ENCODE measurements at regions not wholly inside any gene's neighbourhood (a gene's known extent, or its start where the extent isn't known, plus 50 kb on each side); places are given as distances from the start of the nearest gene placed in this dataset.
"Not testable (repeated sequence)": the region's sequence is repeated elsewhere in the genome, so short reads cannot be mapped to it uniquely, and the experiment has no call there.

DNA sequence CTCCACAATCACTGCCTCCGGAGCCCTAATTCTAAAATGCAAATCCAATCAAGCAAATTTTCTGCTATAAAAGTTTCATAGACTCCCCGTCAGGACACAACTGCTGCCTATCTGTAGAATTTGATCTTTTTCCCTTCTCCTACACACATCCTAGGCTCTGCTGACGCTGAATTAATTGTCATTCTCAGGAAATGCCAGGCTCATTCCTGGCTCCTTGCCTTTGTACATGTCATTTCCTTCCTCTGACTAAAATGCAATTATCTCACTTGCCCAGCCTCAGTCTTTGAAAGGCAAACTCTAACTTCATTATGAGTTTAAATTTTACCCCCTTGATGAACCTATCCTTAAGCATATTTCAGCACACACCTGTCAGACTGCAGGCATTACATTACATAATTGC, 844.9 kb upstream of the CRIM1 start:
- no peak for DNase-seq

DNA sequence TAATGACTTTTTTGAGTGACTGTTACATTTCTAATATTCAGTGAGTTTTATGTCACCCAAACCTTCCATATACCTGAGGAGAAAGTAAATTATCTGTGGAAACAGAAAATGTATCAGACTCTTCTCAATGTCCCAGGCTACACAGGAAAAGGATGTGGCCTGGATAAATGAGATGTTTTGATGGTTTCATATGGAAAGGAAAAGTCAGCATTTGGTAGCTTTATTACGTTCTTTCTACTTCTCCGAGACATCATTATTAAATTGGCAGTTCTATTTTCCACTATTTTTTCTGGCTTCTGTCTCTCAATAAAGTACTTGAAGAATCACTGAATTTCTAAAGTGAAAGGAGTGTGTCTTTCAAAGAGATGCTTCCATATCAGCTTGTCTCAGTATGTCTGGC, 847.0 kb upstream of the CRIM1 start:
- no peak for DNase-seq

DNA sequence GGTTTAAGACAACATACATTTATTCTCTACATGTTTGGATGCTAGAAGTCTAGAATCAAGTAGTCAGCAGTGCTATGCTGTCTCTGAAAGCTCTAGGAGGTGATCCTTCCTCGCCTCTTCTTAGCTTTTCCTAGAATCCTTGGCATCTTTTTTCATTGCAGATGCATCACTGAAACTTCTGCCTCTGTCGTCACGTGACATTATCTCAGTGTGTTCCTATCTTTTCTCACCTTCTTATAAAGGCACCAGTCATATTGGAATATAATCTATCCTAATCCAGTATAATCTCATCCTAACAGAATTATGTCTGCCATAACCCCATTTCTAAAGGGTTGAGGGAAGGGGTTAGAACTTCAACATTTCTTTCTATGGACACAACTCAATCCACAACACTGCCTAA, 851.2 kb upstream of the CRIM1 start:
- no peak for DNase-seq

DNA sequence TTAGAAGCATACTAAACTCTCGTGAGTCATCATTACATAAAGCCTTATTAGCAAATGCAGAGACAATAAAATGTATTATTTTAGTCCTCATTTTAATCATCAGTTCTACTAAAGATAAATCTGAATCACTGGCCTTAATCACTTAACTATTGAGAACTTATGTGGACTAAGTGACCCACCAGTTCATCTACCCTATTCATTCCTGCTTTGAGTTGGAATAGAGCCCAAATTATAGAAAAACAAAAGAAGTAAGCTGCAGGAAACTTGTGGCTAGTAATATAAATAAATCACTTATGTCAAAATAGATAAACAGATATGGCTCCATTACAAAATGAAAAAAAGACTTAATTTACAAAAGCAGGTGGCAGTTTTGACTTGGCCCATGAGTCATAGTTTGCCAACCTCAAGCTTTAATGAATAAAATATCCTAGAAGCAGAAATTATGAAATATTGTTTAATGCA, 851.8 kb upstream of the CRIM1 start:
- no peak for DNase-seq

DNA sequence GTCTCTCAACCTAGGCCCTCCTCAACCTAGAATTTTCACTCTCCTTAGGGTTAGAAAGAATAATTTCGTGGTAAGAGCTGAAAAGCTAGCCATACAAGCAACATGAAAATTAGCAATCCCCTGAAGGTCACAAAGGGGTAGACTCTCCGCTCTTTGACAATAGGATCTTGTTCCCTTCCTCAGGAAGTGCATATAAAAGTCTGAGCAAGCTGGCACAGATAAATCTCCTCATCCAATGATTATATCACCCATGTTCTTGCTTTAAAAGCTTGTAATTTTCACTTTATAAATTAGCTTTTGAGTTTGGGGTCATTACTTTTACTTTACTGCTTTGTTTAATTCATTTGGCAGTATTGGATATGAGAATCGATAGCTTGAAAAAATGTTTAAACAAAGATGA, 852.3 kb upstream of the CRIM1 start:
- DNase-seq, result no peak

DNA sequence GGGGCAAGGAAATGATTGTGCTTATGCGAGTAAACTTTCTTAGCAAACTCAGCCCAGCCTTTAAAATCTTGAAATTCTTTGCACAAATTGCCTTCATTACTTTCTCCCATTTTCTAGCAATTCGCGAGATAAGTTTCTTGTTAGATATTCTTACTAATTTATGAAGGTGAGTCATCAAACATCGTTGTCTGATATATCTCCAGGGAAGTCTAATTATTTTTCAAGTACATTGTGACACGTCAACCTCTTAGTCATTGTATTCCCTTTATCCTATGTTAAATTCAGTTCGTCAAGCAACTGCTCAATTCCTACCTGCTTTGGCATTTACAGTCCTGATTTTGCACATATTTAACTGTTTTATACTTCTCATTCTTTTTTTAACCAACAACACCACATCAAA, 854.5 kb upstream of the CRIM1 start:
- no peak for DNase-seq

DNA sequence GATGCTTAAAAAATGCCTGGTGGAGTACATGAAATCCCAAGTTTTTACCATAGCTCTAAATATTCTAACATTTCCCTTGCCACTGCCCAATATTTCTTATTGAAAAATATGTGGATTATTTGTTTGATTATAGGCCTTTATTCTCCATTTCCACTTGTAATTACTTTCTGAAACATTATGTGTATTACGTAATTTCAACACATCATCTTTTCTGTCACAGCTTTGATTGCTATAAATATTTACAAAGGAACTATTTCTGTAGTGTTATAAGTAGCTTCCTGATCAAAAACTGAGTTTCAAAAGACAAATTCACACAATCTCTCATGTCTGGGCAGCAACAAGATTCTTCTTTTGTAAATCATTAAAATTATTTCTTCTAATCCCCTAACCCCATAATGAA, 859.6 kb upstream of the CRIM1 start:
- DNase-seq, result no peak

DNA sequence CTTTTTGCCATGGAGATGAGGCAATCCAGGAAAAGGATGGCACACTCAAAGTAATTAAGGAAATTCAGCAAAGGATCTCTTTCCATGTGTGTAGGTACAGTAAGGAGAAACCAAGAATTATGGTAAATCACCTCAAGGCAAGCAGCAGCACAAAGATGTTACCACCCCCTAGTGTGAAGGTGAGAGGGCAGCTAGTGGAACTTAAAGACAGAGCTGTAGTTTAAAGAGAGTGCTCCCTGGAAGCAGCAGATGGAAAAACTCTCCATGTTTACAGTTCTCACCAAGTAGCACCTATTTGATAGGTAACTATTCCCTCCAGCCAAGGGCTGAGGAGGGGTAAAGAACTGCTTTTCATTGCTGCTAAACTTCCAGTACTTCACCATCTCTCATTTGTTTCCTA, 860.4 kb upstream of the CRIM1 start:
- DNase-seq, result no peak

DNA sequence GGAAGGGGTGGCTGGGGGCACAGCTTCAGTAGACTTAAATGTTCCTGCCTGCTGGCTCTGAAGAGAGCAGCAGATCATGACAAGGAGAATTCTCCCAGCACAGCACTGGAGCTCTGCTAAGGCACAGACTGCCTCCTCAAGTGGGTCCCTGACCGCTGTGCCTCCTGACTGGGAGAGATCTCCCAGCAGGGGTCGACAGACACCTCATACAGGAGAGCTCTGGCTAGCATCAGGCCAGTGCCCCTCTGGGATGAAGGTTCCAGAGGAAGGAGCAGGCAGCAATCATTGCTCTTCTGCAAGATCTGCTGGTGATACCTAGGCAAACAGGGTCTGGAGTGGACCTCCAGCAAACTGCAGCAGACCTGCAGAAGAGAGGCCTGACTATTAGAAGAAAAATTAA, 877.5 kb upstream of the CRIM1 start:
- DNase-seq, result not testable (repeated sequence)

DNA sequence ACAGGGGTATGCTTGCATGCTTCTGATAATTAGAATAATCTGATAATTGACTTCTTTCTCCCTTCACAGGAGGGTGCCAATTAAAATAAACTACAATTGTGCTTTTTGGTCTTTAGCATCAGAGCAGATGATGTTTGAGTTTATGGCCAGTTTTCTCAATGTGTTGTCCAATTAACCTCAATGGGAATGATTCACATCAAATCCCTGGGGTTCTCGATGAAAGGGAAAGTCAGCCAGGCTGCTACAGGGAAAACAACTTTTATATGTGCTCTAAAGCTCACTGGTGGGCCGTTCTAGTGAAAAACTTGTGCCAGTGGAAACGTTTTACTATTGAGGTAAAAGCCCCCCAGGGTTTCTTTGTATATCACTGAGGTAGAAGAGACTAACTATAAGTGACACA, 887.3 kb upstream of the CRIM1 start:
- DNase-seq, result peak; percentile 71

DNA sequence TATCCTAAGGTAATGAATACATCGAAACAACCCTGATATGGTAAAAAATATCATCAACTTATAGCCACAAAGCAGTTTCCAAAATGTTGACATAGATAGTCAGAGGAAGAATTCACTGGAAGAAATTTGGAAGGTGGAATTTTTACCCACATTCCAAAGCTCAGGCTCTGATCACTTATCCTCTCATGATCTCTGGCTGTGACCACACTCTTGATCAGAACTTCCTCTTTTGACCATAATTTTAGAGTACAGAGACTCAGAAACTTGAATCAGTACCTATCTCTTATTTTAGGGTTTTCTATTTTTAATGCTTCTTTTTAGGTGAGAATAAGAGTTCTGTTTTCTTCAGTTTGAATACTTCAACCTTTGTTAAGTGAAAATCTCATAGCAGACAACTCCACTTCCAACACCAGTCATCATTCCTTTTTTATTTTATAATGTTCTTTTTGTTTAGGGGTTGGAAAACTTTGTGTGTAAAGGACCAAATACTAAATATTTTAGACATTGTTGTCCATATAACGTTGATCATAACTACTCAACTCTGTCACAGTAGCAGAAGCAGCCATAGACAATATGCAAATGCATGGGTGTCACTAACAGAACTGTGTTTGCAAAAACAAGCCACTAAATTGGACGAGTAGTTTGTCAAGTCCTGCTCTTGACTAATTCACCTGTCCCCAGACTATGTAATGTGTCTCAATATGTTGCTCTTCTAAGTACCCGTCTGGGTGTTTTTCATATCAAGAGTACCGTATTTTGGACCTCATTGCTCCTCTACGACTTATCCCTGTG, 891.6 kb upstream of the CRIM1 start:
- DNase-seq, result no peak

DNA sequence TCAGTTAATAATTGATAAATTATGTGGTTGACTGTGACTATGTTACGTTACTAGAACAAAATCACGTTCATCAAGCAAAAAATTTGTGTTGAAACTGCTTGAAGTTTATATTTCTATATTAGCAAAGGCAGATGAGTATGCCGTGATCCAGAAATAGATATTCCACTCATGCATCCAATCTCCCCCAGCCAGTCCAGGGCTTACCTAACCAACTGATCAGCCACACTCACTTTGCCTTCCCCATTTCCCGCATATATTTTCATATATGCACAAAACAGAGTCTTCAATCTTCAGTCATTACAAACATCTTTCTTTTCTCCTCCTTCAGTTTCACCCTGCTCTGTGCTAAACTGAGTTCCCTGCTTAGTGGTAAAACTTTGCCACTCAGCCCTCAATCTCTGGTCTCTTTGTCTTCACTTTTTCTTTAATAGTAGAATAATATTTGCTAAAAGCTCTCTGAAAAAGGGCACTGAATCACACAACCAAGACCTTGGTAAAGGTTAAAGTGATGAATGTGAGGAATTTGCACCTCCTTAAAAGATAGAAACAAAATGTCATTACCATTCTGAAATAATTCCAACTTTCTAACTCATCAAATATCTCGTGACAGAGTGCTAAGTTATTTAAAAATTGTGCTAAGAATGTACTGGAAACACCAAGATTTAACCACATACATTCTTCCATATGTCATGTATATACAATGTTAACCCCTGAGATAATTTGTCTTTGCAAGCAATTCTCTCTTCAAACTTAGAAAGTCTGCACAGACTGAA, 893.2 kb upstream of the CRIM1 start:
- no peak for DNase-seq

DNA sequence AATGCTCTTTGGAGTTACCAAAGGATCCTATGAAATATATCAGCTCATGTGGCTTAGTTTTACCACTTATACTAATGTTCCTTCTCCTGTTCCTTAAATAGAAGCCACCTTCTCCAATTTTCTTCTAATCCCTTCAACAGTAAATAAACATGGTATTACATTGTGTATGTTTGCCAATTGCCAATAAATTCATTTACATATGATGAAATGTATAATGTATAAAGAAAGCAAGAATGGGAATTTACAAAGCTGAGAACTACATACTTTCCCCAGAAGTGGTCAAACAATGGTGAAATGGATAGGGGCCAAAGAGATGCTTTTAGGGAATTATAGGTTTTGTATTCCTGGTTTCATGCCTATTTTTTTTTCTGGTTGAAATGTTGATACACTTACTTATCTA, 894.2 kb upstream of the CRIM1 start:
- DNase-seq, result no peak

DNA sequence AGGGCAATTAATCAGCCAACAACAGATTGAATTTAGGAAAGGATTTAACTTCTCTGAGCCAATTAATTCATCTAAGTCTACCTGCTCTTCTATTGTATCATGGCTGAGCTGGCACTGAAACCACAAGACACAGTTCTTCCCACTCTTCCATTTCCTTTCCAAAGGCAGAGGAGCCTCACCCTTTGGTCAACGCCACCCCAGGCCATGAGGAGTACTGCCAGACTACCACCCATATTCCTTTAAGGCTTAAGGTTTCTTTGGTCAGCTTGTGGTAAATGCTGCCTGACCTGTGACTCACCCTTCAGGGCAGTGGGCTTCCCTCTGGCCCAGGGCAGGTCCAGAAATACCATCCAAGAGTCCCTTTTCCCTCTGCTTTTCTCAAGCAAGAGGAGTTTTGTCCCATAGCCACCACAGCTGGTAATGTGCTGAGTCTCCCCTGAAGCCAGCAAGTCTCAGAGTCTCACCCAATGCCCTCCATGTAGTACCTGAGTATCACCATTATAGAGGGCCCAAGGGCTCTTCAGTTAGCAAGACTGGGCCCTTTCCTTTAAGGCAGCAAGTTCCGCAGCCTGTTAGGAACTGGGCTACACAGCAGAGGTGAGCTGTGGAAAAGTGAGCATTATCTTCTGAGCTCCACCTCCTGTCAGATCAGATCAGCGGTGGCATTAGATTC, 900.5 kb upstream of the CRIM1 start:
- DNase-seq, result no peak

DNA sequence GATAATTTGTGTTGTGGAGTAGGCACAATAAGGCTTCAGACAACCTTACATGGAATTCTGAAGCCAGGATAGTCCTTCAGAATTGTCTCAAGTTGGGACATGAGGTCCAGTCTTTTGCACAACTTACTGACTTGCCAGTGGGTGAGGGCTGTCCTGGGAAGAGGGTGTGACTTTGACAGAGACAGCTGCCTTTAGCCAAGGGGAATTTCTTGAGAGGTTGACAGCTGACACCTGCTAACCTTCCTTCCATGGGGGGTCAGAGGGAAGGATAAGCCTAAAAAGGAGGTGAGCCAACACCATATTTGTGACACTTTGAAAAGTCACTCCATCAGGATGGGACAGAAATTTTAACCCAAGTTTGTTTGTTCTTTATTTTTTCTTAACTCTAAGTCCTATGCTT, 907.8 kb upstream of the CRIM1 start:
- no peak for DNase-seq

DNA sequence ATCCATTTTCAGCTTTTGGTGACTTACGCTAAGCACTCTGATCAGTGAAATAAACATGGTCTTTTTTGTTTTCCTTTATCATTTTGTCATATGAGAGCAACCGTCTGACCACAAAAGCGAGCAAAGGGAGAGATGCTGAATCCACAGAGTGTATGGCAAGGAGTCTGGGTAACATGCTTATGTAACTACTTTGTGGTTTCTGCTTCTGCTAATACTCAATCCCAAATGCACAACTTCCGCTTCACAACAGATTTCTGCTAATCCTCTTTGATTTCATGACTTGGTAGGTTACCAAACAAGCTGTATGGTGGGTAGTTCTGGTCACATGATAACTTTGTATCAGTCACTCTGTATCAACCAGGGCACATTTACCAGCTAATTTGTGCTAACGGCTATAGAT, 908.4 kb upstream of the CRIM1 start:
- no peak for DNase-seq

DNA sequence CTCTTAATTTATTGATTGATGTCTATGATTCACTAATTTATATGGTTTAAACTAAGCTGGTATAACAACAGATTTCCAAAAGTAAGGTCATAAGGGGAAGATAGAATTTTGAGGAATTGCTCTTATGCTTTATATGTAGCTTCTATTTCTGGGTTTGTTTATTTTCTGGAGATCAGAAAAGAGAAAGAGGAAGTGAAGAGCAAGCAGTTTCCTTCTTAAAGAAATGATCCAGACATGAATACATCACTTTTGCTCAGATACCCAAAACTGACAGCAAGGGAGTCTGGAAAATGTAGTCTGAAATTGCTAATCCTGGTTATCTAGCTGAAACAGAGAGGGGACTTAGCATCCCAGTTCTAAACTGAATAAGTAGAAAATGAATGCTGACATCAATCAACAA, 912.5 kb upstream of the CRIM1 start:
- no peak for DNase-seq

DNA sequence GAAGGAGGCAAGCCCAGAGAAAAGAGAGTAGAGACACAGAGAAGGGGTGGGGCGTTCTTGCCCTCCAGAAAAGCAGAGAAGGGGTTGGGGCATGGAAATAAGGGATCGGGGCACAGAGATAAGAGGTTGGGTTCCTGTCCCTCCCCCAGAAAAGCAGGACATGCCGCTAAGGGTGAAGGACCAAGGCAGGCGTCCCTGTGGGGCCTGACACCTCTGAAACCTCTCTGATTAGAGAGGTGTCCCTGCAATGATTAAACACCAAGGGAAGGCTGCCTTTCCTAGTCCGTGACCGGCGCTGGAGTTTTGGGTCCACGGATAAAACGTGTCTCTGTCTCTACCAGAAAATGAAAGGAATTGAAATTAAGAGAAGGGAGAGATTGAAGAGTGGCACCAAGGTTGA, 914.0 kb upstream of the CRIM1 start:
- DNase-seq, result not testable (repeated sequence)

DNA sequence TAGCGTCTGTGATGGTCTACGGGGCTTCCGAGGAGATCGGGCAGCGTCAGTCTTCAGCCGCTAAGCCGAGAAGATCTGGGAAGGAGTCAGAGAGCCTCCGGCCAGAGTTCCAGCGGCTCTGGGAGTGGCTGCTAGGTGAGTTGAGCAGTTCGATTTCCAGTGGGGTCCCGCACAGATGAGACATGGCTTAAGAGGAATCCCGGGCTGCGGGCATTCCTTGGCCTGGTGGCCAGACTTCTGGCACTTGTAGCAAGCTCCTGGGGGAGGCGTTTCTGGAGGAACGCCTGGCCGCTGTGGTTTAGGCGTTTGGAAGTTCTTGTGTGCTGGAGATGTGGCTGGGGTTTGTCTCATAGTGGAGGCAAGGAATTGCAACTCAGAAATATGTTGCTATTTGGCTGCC, 915.3 kb upstream of the CRIM1 start:
- DNase-seq, result not testable (repeated sequence)

DNA sequence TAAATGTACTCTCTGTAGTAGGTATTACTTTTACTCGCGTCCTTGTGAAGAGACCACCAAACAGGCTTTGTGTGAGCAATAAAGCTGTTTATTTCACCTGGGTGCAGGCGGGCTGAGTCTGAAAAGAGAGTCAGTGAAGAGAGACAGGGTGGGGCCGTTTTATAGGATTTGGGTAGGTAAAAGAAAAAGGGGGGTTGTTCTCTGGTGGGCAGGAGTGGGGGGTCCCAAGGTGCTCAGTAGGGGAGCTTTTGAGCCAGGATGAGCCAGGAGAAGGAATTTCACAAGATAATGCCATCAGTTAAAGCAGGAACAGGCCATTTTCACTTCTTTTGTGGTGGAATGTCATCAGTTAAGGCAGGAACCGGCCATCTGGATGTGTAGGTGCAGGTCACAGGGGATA, 918.7 kb upstream of the CRIM1 start:
- DNase-seq, result not testable (repeated sequence)

DNA sequence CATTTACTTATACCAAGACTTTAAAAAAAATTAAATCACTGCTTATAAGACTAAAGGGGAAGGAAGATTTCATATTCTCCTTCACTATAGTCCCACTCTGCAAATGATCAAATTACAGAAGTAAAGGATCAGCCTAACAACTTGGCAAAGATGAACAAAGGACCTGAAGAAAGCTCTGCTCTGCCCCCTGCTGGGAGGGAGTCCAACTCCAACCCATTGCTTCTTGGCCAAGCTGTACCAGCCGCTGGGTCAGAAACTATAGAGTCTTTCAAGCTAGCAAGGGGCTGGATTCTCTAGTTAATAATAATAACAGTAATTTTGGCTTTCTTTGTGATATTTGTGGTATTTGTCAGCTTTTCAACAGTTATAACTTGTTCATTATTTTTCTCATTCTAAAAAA, 927.0 kb upstream of the CRIM1 start:
- DNase-seq, result no peak

DNA sequence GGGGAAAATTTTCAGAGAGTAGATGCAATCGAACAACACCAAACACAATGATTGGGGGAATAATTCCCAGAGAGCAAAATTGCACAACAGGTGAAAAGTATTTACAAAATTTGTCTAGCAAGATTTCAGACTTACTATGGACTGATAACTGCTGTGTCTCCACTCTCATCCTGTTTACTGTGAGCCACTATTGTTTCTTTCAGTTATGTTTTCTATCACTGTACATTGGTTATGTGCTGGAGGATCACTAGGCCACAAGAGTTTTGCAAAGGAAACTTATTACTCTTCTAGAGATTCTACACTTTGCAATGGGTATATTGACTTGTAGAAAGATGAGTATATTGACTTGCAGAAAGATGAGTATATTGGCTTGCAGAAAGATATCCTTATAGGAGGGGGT, 934.1 kb upstream of the CRIM1 start:
- DNase-seq, result no peak

DNA sequence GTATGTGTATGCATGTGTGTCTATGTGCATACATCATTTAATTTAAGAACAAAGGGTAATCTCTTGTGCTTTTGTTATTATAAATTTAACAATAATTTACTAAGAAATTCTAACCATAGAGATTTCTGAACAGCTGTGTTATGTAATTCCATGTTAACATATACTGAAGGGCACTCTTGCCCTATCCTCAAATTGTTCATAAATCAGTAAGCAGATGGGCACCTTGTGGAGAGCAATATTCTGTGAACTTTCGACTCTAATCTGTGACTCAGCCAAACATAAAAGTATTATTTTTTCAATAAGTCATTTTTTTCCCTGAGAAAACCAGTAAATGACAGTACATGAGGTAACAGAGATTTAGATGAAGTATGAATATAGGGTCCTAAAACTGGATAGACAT, 938.3 kb upstream of the CRIM1 start:
- no peak for DNase-seq

Data from retina (tissue), 1 donor.